Neutrophil (primary cell): ENCODE measurements at regions not wholly inside any gene's neighbourhood (a gene's known extent, or its start where the extent isn't known, plus 50 kb on each side); places are given as distances from the start of the nearest gene placed in this dataset.

Experiments used
- H3K27ac ChIP-seq: fragments of 200-600 bp; sonication (generic); 2 replicates; pipeline ENCODE4 v1.5.1; 2016; ENCODE audit warnings: mild to moderate bottlenecking, moderate library complexity
- H3K27me3 ChIP-seq: fragments of 200-600 bp; sonication (generic); 2 replicates; pipeline ENCODE4 v1.6.0; 2016; ENCODE audit warnings: mild to moderate bottlenecking
- H3K36me3 ChIP-seq: fragments of 200-600 bp; sonication (generic); 2 replicates; pipeline ENCODE4 v1.5.1; 2017
- H3K4me1 ChIP-seq, 2 experiments: fragments of 200-600 bp in 1 of 2; sonication (generic) in 1 of 2; 1 replicate in 1 of 2; 2 replicates in 1 of 2; pipeline versions ENCODE4 v1.5.1 to v1.6.1; 2013 to 2016; ENCODE audit warnings: low read depth in 1 of 2, low read length in 1 of 2, mild to moderate bottlenecking in 1 of 2, moderate library complexity in 1 of 2; ENCODE audit not compliant: control insufficient read depth in 1 of 2, insufficient read depth in 1 of 2
- H3K4me3 ChIP-seq, 2 experiments: fragments of 200-600 bp in 1 of 2; sonication (generic) in 1 of 2; 1 replicate in 1 of 2; 2 replicates in 1 of 2; pipeline ENCODE4 v1.5.1; 2013 to 2016; ENCODE audit warnings: low read depth in 1 of 2, low read length in 1 of 2, mild to moderate bottlenecking in 1 of 2, moderate library complexity in 1 of 2
- H3K9me3 ChIP-seq: fragments of 200-600 bp; sonication (generic); 2 replicates; pipeline ENCODE4 v1.5.1; 2016
- TF ChIP-seq, protein P1 (sequence below): fragments of 200-600 bp; sonication (generic); IDR thresholded peaks from 2 replicates; pipeline ENCODE4 v1.5.1; 2016; ENCODE audit warnings: antibody characterized with exemption

DNA sequence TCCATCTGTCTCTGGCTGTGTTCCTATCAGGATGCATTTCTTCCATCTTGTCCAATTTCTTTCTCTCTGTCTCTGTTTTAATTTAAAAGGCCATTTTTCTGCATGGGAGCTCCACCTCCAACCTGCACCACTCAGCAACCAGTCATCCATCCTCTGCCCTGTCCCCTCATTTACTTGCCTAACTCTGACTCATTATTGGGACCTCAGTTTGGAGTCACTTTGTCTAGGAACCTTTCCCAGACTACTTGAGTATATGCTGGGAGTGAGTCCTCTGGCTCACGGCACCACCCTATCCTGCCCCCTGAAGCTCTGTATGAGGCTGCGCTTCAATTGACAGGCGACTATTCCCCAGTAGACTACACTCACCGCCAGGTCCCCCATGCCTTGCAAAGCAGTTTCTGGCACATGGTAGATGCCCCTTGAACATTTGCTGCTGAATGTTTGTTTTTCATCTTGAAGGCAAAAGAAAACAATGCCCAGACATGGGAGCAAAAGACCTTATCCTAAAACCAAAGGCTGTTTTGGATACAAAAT, 513.3 kb upstream of the CFAP20DC start:
- H3K4me3 ChIP-seq, result no peak overlapping the region
- H3K36me3 ChIP-seq, result no peaks in the 10 kb centered on the region
- no peaks in the 10 kb centered on the region for H3K4me1 ChIP-seq
- no peak overlapping the region for H3K27ac ChIP-seq
- no peaks in the 10 kb centered on the region for H3K9me3 ChIP-seq
- TF ChIP-seq, protein P1, sequence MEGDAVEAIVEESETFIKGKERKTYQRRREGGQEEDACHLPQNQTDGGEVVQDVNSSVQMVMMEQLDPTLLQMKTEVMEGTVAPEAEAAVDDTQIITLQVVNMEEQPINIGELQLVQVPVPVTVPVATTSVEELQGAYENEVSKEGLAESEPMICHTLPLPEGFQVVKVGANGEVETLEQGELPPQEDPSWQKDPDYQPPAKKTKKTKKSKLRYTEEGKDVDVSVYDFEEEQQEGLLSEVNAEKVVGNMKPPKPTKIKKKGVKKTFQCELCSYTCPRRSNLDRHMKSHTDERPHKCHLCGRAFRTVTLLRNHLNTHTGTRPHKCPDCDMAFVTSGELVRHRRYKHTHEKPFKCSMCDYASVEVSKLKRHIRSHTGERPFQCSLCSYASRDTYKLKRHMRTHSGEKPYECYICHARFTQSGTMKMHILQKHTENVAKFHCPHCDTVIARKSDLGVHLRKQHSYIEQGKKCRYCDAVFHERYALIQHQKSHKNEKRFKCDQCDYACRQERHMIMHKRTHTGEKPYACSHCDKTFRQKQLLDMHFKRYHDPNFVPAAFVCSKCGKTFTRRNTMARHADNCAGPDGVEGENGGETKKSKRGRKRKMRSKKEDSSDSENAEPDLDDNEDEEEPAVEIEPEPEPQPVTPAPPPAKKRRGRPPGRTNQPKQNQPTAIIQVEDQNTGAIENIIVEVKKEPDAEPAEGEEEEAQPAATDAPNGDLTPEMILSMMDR, result no peak
- no peaks in the 10 kb centered on the region for H3K27me3 ChIP-seq

DNA sequence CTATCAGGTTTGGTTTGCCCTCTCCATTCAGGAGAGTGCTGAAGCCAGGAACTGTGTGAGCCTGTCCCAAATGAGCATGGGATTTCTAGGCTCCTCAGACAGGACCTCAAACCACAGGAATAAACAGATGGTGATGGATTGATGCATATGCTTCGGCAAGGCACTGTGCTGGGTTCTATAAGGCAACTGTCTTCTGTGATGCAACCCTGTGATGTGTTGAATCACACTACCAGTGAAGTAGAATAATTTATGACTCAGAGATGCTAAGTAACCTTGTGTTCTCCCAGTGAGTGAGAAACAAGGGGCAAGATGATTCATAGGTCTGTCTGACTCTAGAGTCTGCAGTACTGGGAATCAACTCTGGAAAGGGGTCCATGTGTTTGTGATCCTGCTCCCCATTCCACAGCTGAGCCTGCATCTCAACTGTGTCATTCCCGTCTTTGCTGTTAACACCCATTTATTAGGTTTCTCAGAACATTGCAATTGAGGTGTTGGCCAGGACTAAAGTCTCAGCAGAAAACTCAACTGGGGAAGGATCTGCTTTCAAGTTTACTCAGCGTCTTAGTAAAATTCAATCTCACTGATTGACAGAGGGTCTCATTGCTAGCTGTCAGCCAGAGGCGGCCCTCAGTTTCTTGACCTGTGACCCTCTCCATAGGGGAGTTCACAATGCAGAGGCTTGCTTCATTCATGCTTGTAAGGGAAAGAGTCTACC, 510.1 kb upstream of the CFAP20DC start:
- Histone ChIP-seq H3K9me3 (no peaks in the 10 kb centered on the region), H3K27me3 (no peaks in the 10 kb centered on the region), H3K27ac (no peak overlapping the region), H3K4me1 (no peaks in the 10 kb centered on the region), H3K36me3 (no peaks in the 10 kb centered on the region), H3K4me3 (no peak overlapping the region)
- TF ChIP-seq, protein P1, result no peak

DNA sequence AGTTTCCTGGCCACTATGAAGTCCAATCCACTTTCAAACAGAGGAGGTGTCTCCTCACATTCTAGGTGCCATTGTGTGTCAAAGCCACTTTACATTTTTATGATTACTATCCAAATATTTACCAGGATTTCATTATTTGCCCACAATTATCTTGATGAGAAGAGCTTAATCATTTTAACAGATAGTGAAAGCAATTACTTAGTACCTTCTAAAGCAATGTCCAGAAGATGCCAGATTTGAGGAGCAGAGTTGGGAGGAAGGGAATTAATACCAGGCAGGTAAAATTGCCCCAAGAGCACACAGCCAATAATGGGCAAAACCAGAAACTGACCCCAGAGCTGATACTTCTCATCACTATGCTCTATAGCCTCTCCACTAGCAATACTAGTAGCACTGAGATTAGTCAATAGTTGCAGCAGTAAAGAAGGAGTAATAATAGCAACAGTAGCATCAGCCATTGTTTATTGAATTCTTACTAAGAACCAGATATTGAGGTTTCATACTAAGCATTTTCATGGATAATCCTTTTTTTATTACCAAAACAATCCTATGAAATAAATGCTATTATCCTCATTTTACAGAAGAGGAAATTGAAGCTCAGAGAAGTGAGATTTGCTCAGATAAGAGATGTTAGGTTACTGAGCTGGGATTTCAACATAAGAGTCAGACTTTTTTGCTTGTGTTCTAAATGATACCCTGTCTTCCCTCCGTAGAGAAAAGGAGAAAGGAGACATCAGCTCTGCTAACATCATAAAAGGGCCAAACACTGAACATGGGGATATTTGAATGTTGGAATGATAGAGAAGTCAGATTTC, 509.3 kb upstream of the CFAP20DC start:
- Histone ChIP-seq H3K36me3 (no peaks in the 10 kb centered on the region), H3K4me3 (no peak overlapping the region), H3K9me3 (no peaks in the 10 kb centered on the region), H3K27me3 (no peaks in the 10 kb centered on the region), H3K4me1 (no peaks in the 10 kb centered on the region), H3K27ac (no peak overlapping the region)
- TF ChIP-seq, protein P1, result no peak

DNA sequence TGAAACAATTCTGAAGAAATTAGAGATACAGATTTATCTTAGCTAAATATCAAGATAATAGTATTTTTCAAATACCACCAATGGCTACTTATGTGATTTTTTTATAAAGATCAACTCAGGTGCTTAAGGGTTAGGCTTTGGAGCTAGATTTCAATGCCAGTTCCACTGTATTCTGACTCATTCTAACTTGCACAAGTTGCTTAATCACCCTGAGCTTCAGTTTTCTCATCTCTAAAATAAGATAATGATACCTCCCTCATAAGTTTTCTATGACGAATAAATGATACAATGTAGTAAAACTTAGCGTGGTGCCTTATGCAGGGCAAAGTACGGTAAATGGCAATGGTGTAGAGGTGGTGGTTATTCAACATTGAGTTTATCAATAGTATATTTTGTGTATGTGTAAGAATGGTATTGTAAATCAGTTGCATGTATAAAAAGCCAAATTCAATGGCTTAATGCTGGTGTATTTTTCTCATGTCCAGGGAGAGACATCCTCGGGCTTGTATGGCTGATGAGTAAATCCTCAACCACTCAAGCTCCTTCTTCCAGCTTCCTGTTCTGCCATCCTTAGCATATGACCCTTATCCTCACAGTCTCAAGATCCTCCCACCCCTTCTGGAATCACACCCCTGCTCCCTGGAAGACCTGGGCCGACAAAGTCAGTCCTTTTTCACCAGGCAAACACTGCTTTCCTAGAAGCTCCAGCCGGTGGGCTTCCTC, 505.9 kb upstream of the CFAP20DC start:
- no peaks in the 10 kb centered on the region for H3K36me3 ChIP-seq
- no peaks in the 10 kb centered on the region for H3K9me3 ChIP-seq
- no peak overlapping the region for H3K4me3 ChIP-seq
- H3K27ac ChIP-seq, result no peak overlapping the region
- H3K4me1 ChIP-seq, result no peaks in the 10 kb centered on the region
- TF ChIP-seq, protein P1, result no peak
- H3K27me3 ChIP-seq, result no peaks in the 10 kb centered on the region

DNA sequence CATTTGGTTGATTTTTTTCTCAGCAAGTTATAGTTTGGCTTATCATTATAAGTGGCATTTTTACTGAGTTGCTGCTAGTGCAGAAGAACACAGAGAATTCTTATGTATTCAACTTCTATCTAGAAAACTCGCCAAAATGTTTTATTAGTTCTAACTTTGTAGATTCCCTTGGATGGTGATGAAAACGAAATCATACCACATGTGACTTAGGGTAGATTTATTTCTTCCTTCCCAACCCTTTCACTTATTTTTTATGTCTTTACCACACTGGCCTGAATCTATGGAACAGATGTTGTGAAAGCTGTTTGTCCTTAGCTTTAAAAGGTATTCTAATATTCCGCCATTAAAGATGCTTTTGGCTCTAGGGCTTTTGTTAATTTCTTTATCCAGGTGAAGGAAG, 503.3 kb upstream of the CFAP20DC start:
- TF ChIP-seq, protein P1, result no peak

More for the DNA sequence above, 503.3 kb upstream of the CFAP20DC start:
- no peak overlapping the region for H3K27ac ChIP-seq
- no peaks in the 10 kb centered on the region for H3K9me3 ChIP-seq
- H3K36me3 ChIP-seq, result no peaks in the 10 kb centered on the region
- no peak overlapping the region for H3K4me3 ChIP-seq
- no peaks in the 10 kb centered on the region for H3K4me1 ChIP-seq
- H3K27me3 ChIP-seq, result no peaks in the 10 kb centered on the region
